ENCODE measurements at regions not wholly inside any gene's neighbourhood (a gene's known extent, or its start where the extent isn't known, plus 50 kb on each side); places are given as distances from the start of the nearest gene placed in this dataset.

DNA sequence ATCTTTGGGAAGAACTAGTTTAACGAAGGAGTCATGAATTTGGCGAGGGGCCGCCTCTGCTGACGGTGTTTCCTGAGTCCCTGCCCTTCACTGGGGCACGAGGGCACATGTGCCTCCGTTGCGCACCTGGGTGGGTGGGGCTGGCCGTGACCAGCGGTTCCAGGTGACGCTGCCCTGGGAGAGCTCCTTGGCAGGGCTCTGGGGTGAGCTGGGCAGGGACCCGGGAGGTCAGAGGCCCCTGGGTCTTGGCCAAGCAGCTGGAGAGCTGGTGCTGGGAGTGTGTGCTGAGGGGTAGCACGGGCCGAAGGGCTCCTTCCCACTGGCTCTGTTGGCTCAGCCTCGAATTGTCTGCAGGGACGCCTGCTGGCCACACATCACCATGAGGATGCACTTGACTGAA, 104.6 kb downstream of the RTP5 start:
- TF ChIP-seq, protein P1, sequence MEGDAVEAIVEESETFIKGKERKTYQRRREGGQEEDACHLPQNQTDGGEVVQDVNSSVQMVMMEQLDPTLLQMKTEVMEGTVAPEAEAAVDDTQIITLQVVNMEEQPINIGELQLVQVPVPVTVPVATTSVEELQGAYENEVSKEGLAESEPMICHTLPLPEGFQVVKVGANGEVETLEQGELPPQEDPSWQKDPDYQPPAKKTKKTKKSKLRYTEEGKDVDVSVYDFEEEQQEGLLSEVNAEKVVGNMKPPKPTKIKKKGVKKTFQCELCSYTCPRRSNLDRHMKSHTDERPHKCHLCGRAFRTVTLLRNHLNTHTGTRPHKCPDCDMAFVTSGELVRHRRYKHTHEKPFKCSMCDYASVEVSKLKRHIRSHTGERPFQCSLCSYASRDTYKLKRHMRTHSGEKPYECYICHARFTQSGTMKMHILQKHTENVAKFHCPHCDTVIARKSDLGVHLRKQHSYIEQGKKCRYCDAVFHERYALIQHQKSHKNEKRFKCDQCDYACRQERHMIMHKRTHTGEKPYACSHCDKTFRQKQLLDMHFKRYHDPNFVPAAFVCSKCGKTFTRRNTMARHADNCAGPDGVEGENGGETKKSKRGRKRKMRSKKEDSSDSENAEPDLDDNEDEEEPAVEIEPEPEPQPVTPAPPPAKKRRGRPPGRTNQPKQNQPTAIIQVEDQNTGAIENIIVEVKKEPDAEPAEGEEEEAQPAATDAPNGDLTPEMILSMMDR (conservative IDR thresholded peaks at IDR 0.05 in 1 of 2, IDR thresholded peaks at IDR 0.05 in 1 of 2; ENCODE audit: low read depth in 1 of 2, low read length in 2 of 2), result no peak
- no peak for TF ChIP-seq EZH2 (IDR thresholded peaks at IDR 0.05; ENCODE audit: low read length, missing control alignments)

Data from fibroblast of lung (primary cell).